ENCODE measurements at regions not wholly inside any gene's neighbourhood (a gene's known extent, or its start where the extent isn't known, plus 50 kb on each side); places are given as distances from the start of the nearest gene placed in this dataset.
"Not testable (repeated sequence)": the region's sequence is repeated elsewhere in the genome, so short reads cannot be mapped to it uniquely, and the experiment has no call there.

DNA sequence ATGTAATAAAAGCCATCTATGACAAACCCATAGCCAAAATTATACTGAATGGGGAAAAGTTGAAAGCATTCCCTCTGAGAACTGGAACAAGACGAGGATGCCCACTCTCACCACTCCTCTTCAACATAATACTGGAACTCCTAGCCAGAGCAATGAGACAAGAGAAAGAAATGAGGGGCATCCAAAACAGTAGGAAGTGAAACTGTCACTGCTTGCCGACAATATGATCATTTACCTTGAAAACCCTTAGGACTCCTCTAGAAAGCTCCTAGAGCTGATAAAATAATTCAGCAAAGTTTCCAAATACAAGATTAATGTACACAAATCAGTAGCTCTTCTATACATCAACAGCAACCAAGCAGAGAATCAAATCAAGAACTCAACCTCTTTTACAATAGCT lies 241.0 kb upstream of the ZEB2 start:
- TF ChIP-seq, protein P1, sequence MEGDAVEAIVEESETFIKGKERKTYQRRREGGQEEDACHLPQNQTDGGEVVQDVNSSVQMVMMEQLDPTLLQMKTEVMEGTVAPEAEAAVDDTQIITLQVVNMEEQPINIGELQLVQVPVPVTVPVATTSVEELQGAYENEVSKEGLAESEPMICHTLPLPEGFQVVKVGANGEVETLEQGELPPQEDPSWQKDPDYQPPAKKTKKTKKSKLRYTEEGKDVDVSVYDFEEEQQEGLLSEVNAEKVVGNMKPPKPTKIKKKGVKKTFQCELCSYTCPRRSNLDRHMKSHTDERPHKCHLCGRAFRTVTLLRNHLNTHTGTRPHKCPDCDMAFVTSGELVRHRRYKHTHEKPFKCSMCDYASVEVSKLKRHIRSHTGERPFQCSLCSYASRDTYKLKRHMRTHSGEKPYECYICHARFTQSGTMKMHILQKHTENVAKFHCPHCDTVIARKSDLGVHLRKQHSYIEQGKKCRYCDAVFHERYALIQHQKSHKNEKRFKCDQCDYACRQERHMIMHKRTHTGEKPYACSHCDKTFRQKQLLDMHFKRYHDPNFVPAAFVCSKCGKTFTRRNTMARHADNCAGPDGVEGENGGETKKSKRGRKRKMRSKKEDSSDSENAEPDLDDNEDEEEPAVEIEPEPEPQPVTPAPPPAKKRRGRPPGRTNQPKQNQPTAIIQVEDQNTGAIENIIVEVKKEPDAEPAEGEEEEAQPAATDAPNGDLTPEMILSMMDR (IDR thresholded peaks at IDR 0.05): not testable (repeated sequence)
- not testable (repeated sequence) for TF ChIP-seq POLR2A (IDR thresholded peaks at IDR 0.05)

All from uterus (tissue), 2 donors.